C4-2B (cell line): ENCODE measurements at regions not wholly inside any gene's neighbourhood (a gene's known extent, or its start where the extent isn't known, plus 50 kb on each side); places are given as distances from the start of the nearest gene placed in this dataset.

ENCODE experiments used
- CTCF ChIP-seq: fragments of 450-650 bp; conservative IDR thresholded peaks from 2 replicates; pipeline ENCODE4 v1.5.1; 2017; ENCODE audit warnings: mild to moderate bottlenecking
- ZFX ChIP-seq: fragments of 450-650 bp; IDR thresholded peaks from 2 replicates; pipeline ENCODE4 v1.6.1; 2017

GRCh38 chr17:6919158-6919557, 76.7 kb upstream of the ALOX12 start:
- TF ChIP-seq CTCF (no peak), ZFX (no peak)
